ENCODE measurements at regions not wholly inside any gene's neighbourhood (a gene's known extent, or its start where the extent isn't known, plus 50 kb on each side); places are given as distances from the start of the nearest gene placed in this dataset.

DNA sequence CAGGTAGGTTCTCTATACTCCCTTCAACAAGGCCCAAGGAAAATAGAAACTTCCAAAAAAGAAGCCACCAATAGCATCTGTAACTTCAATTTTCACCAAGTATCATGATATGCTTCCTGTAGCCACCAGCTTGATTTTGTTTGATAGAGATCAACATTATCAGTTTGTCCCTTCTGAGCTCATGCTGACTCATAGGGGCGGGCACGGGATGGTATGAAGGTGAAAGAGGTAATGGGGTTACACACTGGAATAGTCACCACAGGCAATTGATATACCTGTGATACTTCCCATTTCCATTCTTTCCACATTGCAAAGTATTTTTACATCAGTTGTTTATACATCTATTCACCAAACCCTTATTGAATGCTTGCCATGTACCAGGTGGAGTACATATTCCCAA lies 134.1 kb downstream of the KCNA5 start:
- TF ChIP-seq, protein P1, sequence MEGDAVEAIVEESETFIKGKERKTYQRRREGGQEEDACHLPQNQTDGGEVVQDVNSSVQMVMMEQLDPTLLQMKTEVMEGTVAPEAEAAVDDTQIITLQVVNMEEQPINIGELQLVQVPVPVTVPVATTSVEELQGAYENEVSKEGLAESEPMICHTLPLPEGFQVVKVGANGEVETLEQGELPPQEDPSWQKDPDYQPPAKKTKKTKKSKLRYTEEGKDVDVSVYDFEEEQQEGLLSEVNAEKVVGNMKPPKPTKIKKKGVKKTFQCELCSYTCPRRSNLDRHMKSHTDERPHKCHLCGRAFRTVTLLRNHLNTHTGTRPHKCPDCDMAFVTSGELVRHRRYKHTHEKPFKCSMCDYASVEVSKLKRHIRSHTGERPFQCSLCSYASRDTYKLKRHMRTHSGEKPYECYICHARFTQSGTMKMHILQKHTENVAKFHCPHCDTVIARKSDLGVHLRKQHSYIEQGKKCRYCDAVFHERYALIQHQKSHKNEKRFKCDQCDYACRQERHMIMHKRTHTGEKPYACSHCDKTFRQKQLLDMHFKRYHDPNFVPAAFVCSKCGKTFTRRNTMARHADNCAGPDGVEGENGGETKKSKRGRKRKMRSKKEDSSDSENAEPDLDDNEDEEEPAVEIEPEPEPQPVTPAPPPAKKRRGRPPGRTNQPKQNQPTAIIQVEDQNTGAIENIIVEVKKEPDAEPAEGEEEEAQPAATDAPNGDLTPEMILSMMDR (IDR thresholded peaks at IDR 0.05 in 4 of 5, conservative IDR thresholded peaks at IDR 0.05 in 1 of 5) = no peak
- TF ChIP-seq POLR2A (IDR thresholded peaks at IDR 0.05) = no peak

Data from gastrocnemius medialis (tissue), 4 donors.